Right lobe of liver (tissue), 4 donors: ENCODE measurements at regions not wholly inside any gene's neighbourhood (a gene's known extent, or its start where the extent isn't known, plus 50 kb on each side); places are given as distances from the start of the nearest gene placed in this dataset.

ENCODE experiments used
- CTCF ChIP-seq, 4 donors: fragments of 200-600 bp in 3 of 4; fragments of 450-650 bp in 1 of 4; IDR thresholded peaks; one replicate each; pipeline versions ENCODE4 v1.5.1 to v1.8.0; 2016 to 2022; ENCODE audit warnings: antibody characterized with exemption in 4 of 4, mild to moderate bottlenecking in 2 of 4
- POLR2A ChIP-seq: fragments of 450-650 bp; IDR thresholded peaks from one replicate; pipeline ENCODE4 v1.6.1; 2017; ENCODE audit warnings: antibody characterized with exemption, mild to moderate bottlenecking
- donor health status: DM: no; HTN: no; CAD: no.
- donor health status: DM: no; HTN: no; CAD: no.
- donor health status: DM: no; HTN: yes; CAD: no.

- TF ChIP-seq CTCF (IDR thresholded peaks at IDR 0.05) (no peak), POLR2A (no peak)
These were observed 155.9 kb upstream of the RAG2 start for GRCh38 chr11:36753960-36754359.
